ENCODE measurements at regions not wholly inside any gene's neighbourhood (a gene's known extent, or its start where the extent isn't known, plus 50 kb on each side); places are given as distances from the start of the nearest gene placed in this dataset.

- Histone ChIP-seq H3K27me3 (replicated peaks; ENCODE audit: insufficient read depth) (no peaks in the 10 kb centered on the region), H3K4me3 (no peak overlapping the region), H3K4me1 (ENCODE audit: control insufficient read depth in 1 of 2, low read depth in 2 of 2) (no peaks in the 10 kb centered on the region), H3K27ac (no peak overlapping the region), H3K36me3 (no peaks in the 10 kb centered on the region), H3K9me3 (no peaks in the 10 kb centered on the region)
- DNase-seq (ENCODE audit: low spot score) (no peak), ATAC-seq (ENCODE audit: insufficient number of reproducible peaks, low FRiP score, low read depth) (no peak)
- TF ChIP-seq CTCF (IDR thresholded peaks at IDR 0.05): no peak
These were observed 77.9 kb downstream of the TSN start for GRCh38 chr2:121833358-121833723.

GRCh38 chr2:121836611-121837010, 81.2 kb downstream of the TSN start:
- TF ChIP-seq CTCF (IDR thresholded peaks at IDR 0.05): no peak
- no peak for DNase-seq (ENCODE audit: low spot score)
- Histone ChIP-seq H3K4me3 (no peak overlapping the region), H3K36me3 (no peaks in the 10 kb centered on the region), H3K27ac (no peak overlapping the region), H3K9me3 (no peaks in the 10 kb centered on the region), H3K27me3 (replicated peaks; ENCODE audit: insufficient read depth) (no peaks in the 10 kb centered on the region), H3K4me1 (ENCODE audit: control insufficient read depth in 1 of 2, low read depth in 2 of 2) (no peaks in the 10 kb centered on the region)
- ATAC-seq (ENCODE audit: insufficient number of reproducible peaks, low FRiP score, low read depth): no peak

GRCh38 chr2:121837591-121837990, 82.1 kb downstream of the TSN start:
- H3K4me3 ChIP-seq: no peak overlapping the region
- DNase-seq (ENCODE audit: low spot score) (no peak), ATAC-seq (ENCODE audit: insufficient number of reproducible peaks, low FRiP score, low read depth) (no peak)
- H3K27ac ChIP-seq: no peak overlapping the region
- H3K4me1 ChIP-seq (ENCODE audit: control insufficient read depth in 1 of 2, low read depth in 2 of 2): no peaks in the 10 kb centered on the region
- H3K27me3 ChIP-seq (replicated peaks; ENCODE audit: insufficient read depth): no peaks in the 10 kb centered on the region
- H3K9me3 ChIP-seq: no peaks in the 10 kb centered on the region
- no peaks in the 10 kb centered on the region for H3K36me3 ChIP-seq
- no peak for TF ChIP-seq CTCF (IDR thresholded peaks at IDR 0.05)

GRCh38 chr2:121838551-121838950, 83.1 kb downstream of the TSN start:
- Histone ChIP-seq H3K36me3 (no peaks in the 10 kb centered on the region), H3K27ac (no peak overlapping the region), H3K27me3 (replicated peaks; ENCODE audit: insufficient read depth) (no peaks in the 10 kb centered on the region), H3K9me3 (no peaks in the 10 kb centered on the region), H3K4me1 (ENCODE audit: control insufficient read depth in 1 of 2, low read depth in 2 of 2) (no peaks in the 10 kb centered on the region), H3K4me3 (no peak overlapping the region)
- DNase-seq (ENCODE audit: low spot score) (no peak), ATAC-seq (ENCODE audit: insufficient number of reproducible peaks, low FRiP score, low read depth) (no peak)
- TF ChIP-seq CTCF (IDR thresholded peaks at IDR 0.05): no peak

GRCh38 chr2:121839584-121839983, 84.1 kb downstream of the TSN start:
- Histone ChIP-seq H3K27ac (no peak overlapping the region), H3K27me3 (replicated peaks; ENCODE audit: insufficient read depth) (no peaks in the 10 kb centered on the region), H3K4me1 (ENCODE audit: control insufficient read depth in 1 of 2, low read depth in 2 of 2) (no peaks in the 10 kb centered on the region), H3K36me3 (no peaks in the 10 kb centered on the region), H3K9me3 (no peaks in the 10 kb centered on the region), H3K4me3 (no peak overlapping the region)
- DNase-seq (ENCODE audit: low spot score) (no peak), ATAC-seq (ENCODE audit: insufficient number of reproducible peaks, low FRiP score, low read depth) (no peak)
- no peak for TF ChIP-seq CTCF (IDR thresholded peaks at IDR 0.05)
